ENCODE measurements at regions not wholly inside any gene's neighbourhood (a gene's known extent, or its start where the extent isn't known, plus 50 kb on each side); places are given as distances from the start of the nearest gene placed in this dataset.
"Not testable (repeated sequence)": the region's sequence is repeated elsewhere in the genome, so short reads cannot be mapped to it uniquely, and the experiment has no call there.

DNA sequence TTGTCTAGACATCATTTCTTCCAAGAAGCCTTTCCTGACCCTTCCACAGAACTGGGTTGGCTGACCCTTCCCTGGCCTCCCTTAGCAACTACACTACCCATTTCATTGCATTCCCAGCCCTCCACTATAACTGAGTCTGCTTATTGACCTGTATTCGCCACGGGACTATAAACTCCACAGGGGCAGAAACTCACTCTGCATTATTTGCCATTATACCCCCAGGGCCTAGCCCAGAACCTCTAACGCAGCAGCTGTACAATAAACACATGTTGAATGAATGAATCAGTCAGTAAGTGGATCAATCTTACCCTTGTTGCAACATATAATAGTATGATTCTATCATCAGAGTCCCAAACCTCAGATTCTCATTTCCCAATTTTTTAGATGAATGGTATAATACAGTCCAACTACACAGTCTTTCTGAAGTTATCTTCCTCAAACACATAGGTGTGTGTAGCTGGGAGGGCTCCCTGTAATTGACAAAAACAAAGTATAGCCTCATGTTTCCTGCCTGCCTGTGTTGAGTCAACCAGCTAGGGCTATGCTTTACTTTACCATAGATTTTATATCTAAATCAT is 209.3 kb downstream of the CHIC2 start:
- no peaks in the 10 kb centered on the region for H3K9me3 ChIP-seq
- H3K36me3 ChIP-seq (replicated peaks) = no peaks in the 10 kb centered on the region
- peaks cover 5% of the 10 kb centered on the region for H3K4me1 ChIP-seq
- no peak overlapping the region for H3K4me3 ChIP-seq
- DNase-seq (ENCODE audit: low spot score in 2 of 2) = no peak
- no peaks in the 10 kb centered on the region for H3K27me3 ChIP-seq (ENCODE audit: low read depth)
- in situ Hi-C loops (cut with MboI; ENCODE audit: low sequenced_read_pairs) = no loop called here

DNA sequence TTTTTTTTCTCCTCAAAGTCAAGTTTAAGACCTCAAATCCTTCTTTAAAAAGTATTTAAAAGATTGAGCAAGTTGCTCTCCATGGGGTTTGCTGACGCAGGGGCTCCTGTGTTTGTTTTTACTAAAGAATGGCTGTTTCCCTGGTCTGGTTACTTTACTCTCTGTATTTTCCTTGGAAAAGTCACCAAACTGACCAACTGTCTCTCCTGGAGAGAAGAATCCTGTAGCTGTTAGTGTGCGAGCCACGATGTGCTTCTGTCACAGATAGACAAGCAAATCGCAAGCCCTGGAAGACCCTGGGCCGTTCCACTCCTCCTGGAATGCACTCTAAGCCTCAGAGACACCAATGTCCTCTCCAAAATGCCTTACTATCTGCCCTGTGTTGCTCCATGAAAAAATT is 212.1 kb downstream of the CHIC2 start:
- in situ Hi-C loops (cut with MboI; ENCODE audit: low sequenced_read_pairs) = no loop called here
- DNase-seq (ENCODE audit: low spot score in 2 of 2) = peak in 1 of 2 experiments; percentile 40

DNA sequence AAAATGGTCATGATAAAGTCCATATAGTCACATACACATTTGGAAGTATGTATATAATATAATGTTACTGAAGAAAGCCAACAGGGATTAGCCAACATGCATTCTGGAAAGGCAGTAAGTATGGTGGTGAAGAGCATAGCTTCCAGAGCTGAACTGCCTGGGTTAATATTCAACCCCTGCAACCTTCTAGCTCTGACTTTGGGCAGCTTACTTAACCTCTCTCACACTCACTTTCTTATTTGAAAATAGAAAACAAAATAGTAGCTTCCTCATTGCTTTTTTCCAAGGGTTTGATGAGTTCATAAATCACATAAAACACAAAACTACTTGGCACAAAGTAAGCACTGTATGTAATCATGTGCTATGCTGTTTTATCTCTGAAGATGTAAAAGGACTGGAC is 216.4 kb downstream of the CHIC2 start:
- DNase-seq (ENCODE audit: low spot score in 2 of 2) = no peak
- H3K27me3 ChIP-seq (ENCODE audit: low read depth) = no peaks in the 10 kb centered on the region
- peaks cover 5% of the 10 kb centered on the region for H3K4me1 ChIP-seq
- in situ Hi-C loops (cut with MboI; ENCODE audit: low sequenced_read_pairs) = no loop called here
- H3K36me3 ChIP-seq (replicated peaks) = no peaks in the 10 kb centered on the region
- H3K4me3 ChIP-seq = no peak overlapping the region
- no peaks in the 10 kb centered on the region for H3K9me3 ChIP-seq

More for the DNA sequence above, 212.1 kb downstream of the CHIC2 start:
- Histone ChIP-seq H3K4me3 (no peak overlapping the region), H3K9me3 (no peaks in the 10 kb centered on the region), H3K27me3 (ENCODE audit: low read depth) (no peaks in the 10 kb centered on the region), H3K4me1 (peaks cover 5% of the 10 kb centered on the region), H3K36me3 (replicated peaks) (no peaks in the 10 kb centered on the region)

DNA sequence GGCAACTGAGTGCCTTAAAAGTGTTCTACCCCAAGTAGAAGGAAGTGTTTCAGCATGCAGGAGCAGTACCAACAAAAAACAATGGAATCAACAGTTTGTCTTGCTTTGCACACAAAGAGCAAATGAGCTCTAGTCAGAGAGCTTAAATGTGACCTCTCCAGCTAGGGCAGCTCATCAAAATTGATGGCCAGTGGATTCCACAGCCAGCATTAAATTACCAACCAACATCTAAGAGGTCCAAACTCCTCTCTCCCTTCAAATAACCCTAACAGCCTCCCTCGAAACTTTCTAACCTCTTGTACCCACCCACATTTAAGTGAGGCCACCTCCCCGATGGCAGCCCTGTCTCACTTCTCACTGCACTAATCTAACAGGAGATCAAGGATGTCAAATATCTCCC is 219.9 kb downstream of the CHIC2 start:
- no peaks in the 10 kb centered on the region for H3K36me3 ChIP-seq (replicated peaks)
- in situ Hi-C loops (cut with MboI; ENCODE audit: low sequenced_read_pairs) = no loop called here
- no peaks in the 10 kb centered on the region for H3K27me3 ChIP-seq (ENCODE audit: low read depth)
- DNase-seq (ENCODE audit: low spot score in 2 of 2) = no peak
- H3K4me1 ChIP-seq = no peaks in the 10 kb centered on the region
- H3K9me3 ChIP-seq = no peaks in the 10 kb centered on the region
- no peak overlapping the region for H3K4me3 ChIP-seq

- DNase-seq (ENCODE audit: low spot score in 2 of 2) = no peak
- Histone ChIP-seq H3K27me3 (ENCODE audit: low read depth) (no peaks in the 10 kb centered on the region), H3K9me3 (no peaks in the 10 kb centered on the region), H3K4me3 (no peak overlapping the region), H3K36me3 (replicated peaks) (no peaks in the 10 kb centered on the region), H3K4me1 (no peaks in the 10 kb centered on the region)
- in situ Hi-C loops (cut with MboI; ENCODE audit: low sequenced_read_pairs) = no loop called here
These were observed 220.3 kb downstream of the CHIC2 start for GRCh38 chr4:53844133-53844532.

DNA sequence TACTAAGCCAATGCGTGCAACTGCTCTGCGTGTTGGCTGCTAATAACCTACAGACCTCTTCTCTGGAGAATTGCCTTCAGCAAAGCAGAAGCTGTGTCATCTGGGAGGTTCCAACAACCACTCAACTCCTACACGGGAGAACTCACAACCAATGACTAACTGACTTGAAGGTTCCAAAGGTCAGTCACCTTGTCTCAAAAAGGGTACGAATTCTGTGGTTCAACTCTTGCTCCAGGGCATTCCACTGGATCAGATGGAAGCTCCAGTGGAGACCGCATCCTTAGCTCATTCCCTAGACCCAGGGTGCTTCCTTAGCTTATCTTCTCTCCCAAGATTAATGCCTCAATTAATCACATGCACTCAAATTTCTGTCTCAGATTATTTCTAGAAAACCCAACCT is 222.7 kb downstream of the CHIC2 start:
- no peaks in the 10 kb centered on the region for H3K4me1 ChIP-seq
- in situ Hi-C loops (cut with MboI; ENCODE audit: low sequenced_read_pairs) = no loop called here
- H3K4me3 ChIP-seq = no peak overlapping the region
- H3K9me3 ChIP-seq = no peaks in the 10 kb centered on the region
- no peaks in the 10 kb centered on the region for H3K27me3 ChIP-seq (ENCODE audit: low read depth)
- no peaks in the 10 kb centered on the region for H3K36me3 ChIP-seq (replicated peaks)
- DNase-seq (ENCODE audit: low spot score in 2 of 2) = no peak

DNA sequence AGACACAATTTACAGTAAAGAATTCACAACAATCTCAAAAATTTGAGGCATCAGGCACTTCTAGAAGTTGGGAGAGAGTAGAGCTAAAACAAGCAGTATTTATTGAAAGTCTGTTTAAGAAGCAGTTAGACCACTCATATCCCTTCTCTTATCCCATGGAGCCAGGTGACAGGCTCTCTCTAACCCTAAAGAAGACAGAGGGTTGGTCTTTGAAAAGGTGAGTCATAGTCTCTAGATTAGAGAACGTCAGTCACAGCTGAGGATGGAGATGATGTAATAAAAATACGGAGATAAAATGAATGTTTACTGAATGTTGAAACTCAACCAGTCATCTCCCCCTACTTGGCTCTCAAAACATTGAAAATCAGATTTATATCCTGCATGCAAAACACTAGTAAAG is 223.8 kb downstream of the CHIC2 start:
- no peaks in the 10 kb centered on the region for H3K27me3 ChIP-seq (ENCODE audit: low read depth)
- H3K36me3 ChIP-seq (replicated peaks) = no peaks in the 10 kb centered on the region
- no peaks in the 10 kb centered on the region for H3K4me1 ChIP-seq
- no peak for DNase-seq (ENCODE audit: low spot score in 2 of 2)
- H3K9me3 ChIP-seq = no peaks in the 10 kb centered on the region
- in situ Hi-C loops (cut with MboI; ENCODE audit: low sequenced_read_pairs) = no loop called here
- H3K4me3 ChIP-seq = no peak overlapping the region

DNA sequence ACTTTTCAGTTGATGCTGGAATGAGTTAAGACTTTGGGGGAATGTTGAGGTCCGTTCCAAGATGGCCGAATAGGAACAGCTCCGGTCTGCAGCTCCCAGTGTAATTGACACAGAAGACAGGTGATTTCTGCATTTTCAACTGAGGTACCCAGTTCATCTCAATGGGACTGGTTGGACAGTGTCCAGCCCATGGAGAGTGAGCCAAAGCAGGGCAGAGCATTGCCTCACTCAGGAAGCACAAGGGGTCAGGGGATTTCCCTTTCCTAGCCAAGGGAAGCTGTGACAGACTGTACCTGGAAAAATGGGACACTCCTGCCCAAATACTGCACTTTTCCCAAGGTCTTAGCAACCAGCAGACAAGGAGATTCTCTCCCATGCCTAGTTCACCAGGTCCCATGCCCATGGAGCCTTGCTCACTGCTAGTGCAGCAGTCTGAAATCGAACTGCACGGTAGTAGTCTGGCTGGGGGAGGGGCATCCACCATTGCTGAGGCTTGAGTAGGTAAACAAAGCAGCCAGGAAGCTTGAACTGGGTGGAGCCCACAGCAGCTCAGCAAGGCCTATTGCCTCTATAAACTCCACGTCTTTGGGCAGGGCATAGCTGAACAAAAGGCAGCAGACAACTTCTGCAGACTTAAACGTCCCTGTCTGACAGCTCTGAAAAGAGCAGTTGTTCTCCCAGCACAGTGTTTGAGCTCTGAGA is 231.0 kb downstream of the CHIC2 start:
- H3K36me3 ChIP-seq (replicated peaks); H3K9me3 ChIP-seq; H3K27me3 ChIP-seq (ENCODE audit: low read depth); H3K4me3 ChIP-seq; DNase-seq (ENCODE audit: low spot score in 2 of 2); H3K4me1 ChIP-seq; in situ Hi-C loops (cut with MboI; ENCODE audit: low sequenced_read_pairs): not testable (repeated sequence)

DNA sequence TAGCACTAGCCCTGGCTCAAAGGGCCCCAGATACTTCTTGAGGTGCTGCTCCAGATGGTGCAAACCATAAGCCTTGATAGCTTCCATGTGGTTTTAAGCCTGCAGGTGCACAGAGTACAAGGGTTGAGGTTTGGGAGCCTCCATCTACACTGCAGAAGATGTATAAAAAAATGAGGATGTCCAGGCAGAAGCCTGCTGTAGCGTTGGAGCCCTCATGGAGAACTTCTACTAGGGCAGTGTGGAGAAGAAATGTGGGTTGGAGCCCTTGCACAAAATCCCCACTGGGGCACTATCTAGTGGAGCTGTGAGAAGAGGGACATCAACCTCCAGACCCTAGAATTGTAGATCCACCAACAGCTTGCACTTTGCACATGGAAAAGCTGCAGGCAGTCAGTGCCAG is 231.9 kb downstream of the CHIC2 start:
- DNase-seq (ENCODE audit: low spot score in 2 of 2) = no peak
- H3K36me3 ChIP-seq (replicated peaks) = no peaks in the 10 kb centered on the region
- H3K9me3 ChIP-seq = no peaks in the 10 kb centered on the region
- H3K4me1 ChIP-seq = no peaks in the 10 kb centered on the region
- H3K27me3 ChIP-seq (ENCODE audit: low read depth) = no peaks in the 10 kb centered on the region
- no peak overlapping the region for H3K4me3 ChIP-seq
- in situ Hi-C loops (cut with MboI; ENCODE audit: low sequenced_read_pairs) = no loop called here

DNA sequence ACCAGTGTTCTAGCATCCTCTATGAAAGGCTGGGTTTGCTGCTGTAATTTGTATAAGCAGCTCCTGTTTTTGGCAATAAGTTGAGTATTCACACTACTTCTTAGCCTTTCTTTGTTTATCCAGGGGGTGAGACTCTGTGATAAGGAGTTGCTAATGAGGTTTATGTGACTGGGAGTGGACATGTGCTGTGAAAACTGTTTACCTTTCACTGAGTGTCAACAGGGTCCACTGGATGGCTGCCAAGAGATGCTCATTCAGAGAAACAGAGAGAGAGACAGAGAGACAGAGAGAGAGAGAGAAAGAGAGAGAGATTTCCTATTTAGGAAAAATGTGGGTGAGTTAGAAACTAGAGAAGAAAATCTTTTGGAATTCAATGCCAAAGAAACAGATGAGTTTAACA is 233.9 kb downstream of the CHIC2 start:
- Histone ChIP-seq H3K4me1 (no peaks in the 10 kb centered on the region), H3K27me3 (ENCODE audit: low read depth) (no peaks in the 10 kb centered on the region), H3K36me3 (replicated peaks) (no peaks in the 10 kb centered on the region), H3K4me3 (no peak overlapping the region), H3K9me3 (no peaks in the 10 kb centered on the region)
- DNase-seq (ENCODE audit: low spot score in 2 of 2) = no peak
- in situ Hi-C loops (cut with MboI; ENCODE audit: low sequenced_read_pairs) = no loop called here

GRCh38 chr4:53821179-53821851 is 230.0 kb upstream of the LNX1 start:
- H3K4me1 ChIP-seq = no peaks in the 10 kb centered on the region
- in situ Hi-C loops (cut with MboI; ENCODE audit: low sequenced_read_pairs) = no loop called here
- H3K9me3 ChIP-seq = no peaks in the 10 kb centered on the region
- H3K36me3 ChIP-seq (replicated peaks) = no peaks in the 10 kb centered on the region
- no peak overlapping the region for H3K4me3 ChIP-seq
- no peaks in the 10 kb centered on the region for H3K27me3 ChIP-seq (ENCODE audit: low read depth)
- no peak for DNase-seq (ENCODE audit: low spot score in 2 of 2)

DNA sequence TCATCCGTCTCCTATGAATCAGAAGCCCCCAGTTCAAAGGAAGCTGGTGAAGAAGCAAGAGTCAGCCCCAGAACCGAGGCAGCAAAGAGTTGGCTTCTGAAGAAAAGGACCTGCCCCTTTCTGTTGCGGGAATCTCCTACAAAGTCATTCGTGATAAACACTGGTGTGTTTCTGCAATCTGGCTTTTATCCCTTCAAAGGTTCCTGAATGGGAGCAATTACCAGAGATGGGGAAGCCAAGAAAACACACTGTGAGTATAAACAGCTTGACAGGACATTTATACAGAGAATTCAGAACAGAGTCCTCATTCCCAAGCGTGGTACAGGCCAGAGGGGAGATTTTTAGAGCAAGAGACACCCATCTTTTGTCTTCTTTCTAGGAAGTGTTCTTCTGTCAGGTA is 226.8 kb upstream of the LNX1 start:
- Histone ChIP-seq H3K4me3 (no peak overlapping the region), H3K9me3 (no peaks in the 10 kb centered on the region), H3K27me3 (ENCODE audit: low read depth) (no peaks in the 10 kb centered on the region), H3K4me1 (no peaks in the 10 kb centered on the region), H3K36me3 (replicated peaks) (no peaks in the 10 kb centered on the region)
- in situ Hi-C loops (cut with MboI; ENCODE audit: low sequenced_read_pairs) = no loop called here
- DNase-seq (ENCODE audit: low spot score in 2 of 2) = no peak

DNA sequence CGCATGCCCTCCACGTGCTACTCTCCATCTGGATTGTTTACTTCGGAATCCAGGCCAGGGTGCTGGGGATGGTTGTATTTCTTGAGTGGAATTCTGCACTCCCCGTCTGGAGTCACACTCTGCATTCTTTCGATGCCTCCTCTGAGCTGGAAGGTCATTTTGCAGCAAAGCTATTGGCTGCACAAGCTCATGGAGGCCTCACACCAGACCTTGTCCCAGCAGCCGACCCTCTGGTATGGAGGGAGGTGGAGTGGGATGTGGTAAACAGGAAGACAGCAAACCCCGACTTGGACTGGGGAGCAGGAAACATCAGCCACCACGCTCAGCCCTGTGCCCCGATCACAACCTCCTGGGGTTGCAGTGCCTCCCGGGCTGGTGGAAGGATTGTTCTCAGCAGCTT is 225.3 kb upstream of the LNX1 start:
- H3K4me1 ChIP-seq = no peaks in the 10 kb centered on the region
- H3K9me3 ChIP-seq = no peaks in the 10 kb centered on the region
- in situ Hi-C loops (cut with MboI; ENCODE audit: low sequenced_read_pairs) = no loop called here
- H3K27me3 ChIP-seq (ENCODE audit: low read depth) = no peaks in the 10 kb centered on the region
- no peak overlapping the region for H3K4me3 ChIP-seq
- no peak for DNase-seq (ENCODE audit: low spot score in 2 of 2)
- no peaks in the 10 kb centered on the region for H3K36me3 ChIP-seq (replicated peaks)

GRCh38 chr4:53815281-53815680 is 224.0 kb upstream of the LNX1 start:
- in situ Hi-C loops (cut with MboI; ENCODE audit: low sequenced_read_pairs) = no loop called here
- Histone ChIP-seq H3K27me3 (ENCODE audit: low read depth) (no peaks in the 10 kb centered on the region), H3K4me1 (no peaks in the 10 kb centered on the region), H3K9me3 (no peaks in the 10 kb centered on the region), H3K36me3 (replicated peaks) (no peaks in the 10 kb centered on the region), H3K4me3 (no peak overlapping the region)
- no peak for DNase-seq (ENCODE audit: low spot score in 2 of 2)

All from HAP-1 (cell line).